ENCODE measurements at regions not wholly inside any gene's neighbourhood (a gene's known extent, or its start where the extent isn't known, plus 50 kb on each side); places are given as distances from the start of the nearest gene placed in this dataset.
"Not testable (repeated sequence)": the region's sequence is repeated elsewhere in the genome, so short reads cannot be mapped to it uniquely, and the experiment has no call there.

- not testable (repeated sequence) for DNase-seq (ENCODE audit: extremely low read depth in 1 of 11, low read depth in 9 of 11, low spot score in 4 of 11)
Observed at GRCh38 chr3:32042867-32043266, 61.3 kb downstream of the ZNF860 start.

GRCh38 chr3:32045091-32045915, 61.1 kb upstream of the GPD1L start:
- DNase-seq (ENCODE audit: extremely low read depth in 1 of 11, low read depth in 9 of 11, low spot score in 4 of 11) = peak in 1 of 11 donors; percentile 17

DNA sequence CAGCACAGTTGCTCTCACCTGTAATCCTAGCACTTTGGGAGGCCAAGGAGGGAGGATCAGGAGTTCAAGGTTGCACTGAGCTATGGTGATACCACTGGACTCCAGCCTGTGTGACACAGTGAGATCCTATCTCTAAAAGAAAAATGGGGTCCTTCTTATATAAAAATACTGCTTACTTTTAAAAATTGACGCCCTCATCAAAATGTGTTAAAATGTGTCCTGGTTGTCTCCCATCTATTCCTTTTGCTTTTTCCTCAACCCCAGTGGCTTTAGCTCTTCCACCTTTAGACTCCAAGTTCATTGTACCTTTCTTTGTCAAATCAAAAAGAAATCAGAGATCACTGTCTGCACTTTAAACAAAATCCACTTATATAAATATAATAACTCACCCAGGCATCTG, 60.3 kb upstream of the GPD1L start:
- no peak for DNase-seq (ENCODE audit: extremely low read depth in 1 of 11, low read depth in 9 of 11, low spot score in 4 of 11)

- no peak for DNase-seq (ENCODE audit: extremely low read depth in 1 of 11, low read depth in 9 of 11, low spot score in 4 of 11)
Observed at GRCh38 chr3:32048487-32049182, 57.8 kb upstream of the GPD1L start.

DNA sequence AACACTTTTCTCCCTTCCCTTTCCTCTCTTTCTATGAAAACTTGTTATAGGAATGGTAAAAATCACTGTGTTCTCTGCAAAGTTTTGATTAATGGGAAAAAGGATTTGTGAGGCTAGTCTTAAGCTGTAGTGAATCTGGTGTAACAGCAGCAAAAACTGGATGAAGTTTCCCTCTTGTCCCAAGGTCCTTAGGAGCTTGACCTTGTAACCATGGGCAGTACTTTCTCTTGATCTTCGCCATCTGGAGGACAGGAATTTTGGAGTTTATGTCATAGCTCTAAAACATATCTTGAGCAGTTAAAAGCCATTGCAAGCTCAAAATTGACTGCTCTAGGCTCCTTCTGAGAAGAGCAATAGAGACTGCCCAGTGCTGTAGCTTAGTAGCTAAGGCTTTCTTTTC, 56.5 kb upstream of the GPD1L start:
- DNase-seq (ENCODE audit: extremely low read depth in 1 of 11, low read depth in 9 of 11, low spot score in 4 of 11) = no peak

DNA sequence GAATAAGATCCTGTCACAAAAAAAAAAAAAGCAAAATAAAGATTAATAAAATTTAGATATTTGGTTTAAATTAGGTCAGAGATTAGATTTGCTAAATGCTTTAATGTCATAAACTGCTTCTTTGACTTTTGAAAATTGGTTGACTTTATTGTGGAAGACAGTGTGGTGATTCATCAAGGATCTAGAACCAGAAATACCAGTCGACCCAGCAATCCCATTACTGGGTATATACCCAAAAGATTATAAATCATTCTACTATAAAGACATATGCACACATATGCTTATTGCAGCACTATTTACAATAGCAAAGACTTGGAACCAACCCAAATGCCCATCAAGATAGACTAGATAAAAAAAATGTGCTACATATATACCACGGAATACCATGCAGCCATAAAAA, 54.2 kb upstream of the GPD1L start:
- DNase-seq (ENCODE audit: extremely low read depth in 1 of 11, low read depth in 9 of 11, low spot score in 4 of 11) = not testable (repeated sequence)

GRCh38 chr3:32052851-32053250, 53.6 kb upstream of the GPD1L start:
- not testable (repeated sequence) for DNase-seq (ENCODE audit: extremely low read depth in 1 of 11, low read depth in 9 of 11, low spot score in 4 of 11)

- DNase-seq (ENCODE audit: extremely low read depth in 1 of 11, low read depth in 9 of 11, low spot score in 4 of 11) = no peak
Observed at GRCh38 chr3:32056559-32057290, 49.7 kb upstream of the GPD1L start.
